ENCODE measurements at regions not wholly inside any gene's neighbourhood (a gene's known extent, or its start where the extent isn't known, plus 50 kb on each side); places are given as distances from the start of the nearest gene placed in this dataset.
"Not testable (repeated sequence)": the region's sequence is repeated elsewhere in the genome, so short reads cannot be mapped to it uniquely, and the experiment has no call there.

GRCh38 chr2:89825034-89825433, 1133.6 kb downstream of the RPIA start:
- no peaks in the 10 kb centered on the region for H3K79me1 ChIP-seq (replicated peaks; ENCODE audit: low read length, poor library complexity, severe bottlenecking)
- H2AK5ac ChIP-seq (ENCODE audit: low read length, severe bottlenecking) = no peak overlapping the region
- H2BK15ac ChIP-seq (ENCODE audit: low read depth, poor library complexity, severe bottlenecking) = no peak overlapping the region
- no peak overlapping the region for H2BK5ac ChIP-seq (ENCODE audit: low read depth, low read length, poor library complexity, severe bottlenecking)
- H3K4me3 ChIP-seq (ENCODE audit: insufficient read depth in 1 of 2, low read depth in 1 of 2, low read length in 2 of 2) = no peak overlapping the region
- no peak overlapping the region for H3K23ac ChIP-seq (ENCODE audit: low read length in 2 of 2)
- DNase-seq = no peak
- H3K14ac ChIP-seq (ENCODE audit: low read length in 2 of 2) = no peak overlapping the region
- H3K27ac ChIP-seq (ENCODE audit: low read length, poor library complexity, severe bottlenecking) = no peak overlapping the region
- no peak overlapping the region for H4K91ac ChIP-seq (ENCODE audit: low read length)
- no peak overlapping the region for H3K9ac ChIP-seq (ENCODE audit: low read length)
- no peak overlapping the region for H4K8ac ChIP-seq (ENCODE audit: low read length)
- H2BK120ac ChIP-seq (ENCODE audit: low read depth, low read length) = no peak overlapping the region
- H3K36me3 ChIP-seq (ENCODE audit: control insufficient read depth in 1 of 2, insufficient read depth in 2 of 2, low read depth in 1 of 2, low read length in 2 of 2) = no peaks in the 10 kb centered on the region
- H3K4ac ChIP-seq (ENCODE audit: low read depth in 1 of 2, low read length in 2 of 2) = no peak overlapping the region
- H2BK12ac ChIP-seq (ENCODE audit: low read length in 2 of 2) = no peak overlapping the region
- no peaks in the 10 kb centered on the region for H3K4me1 ChIP-seq (ENCODE audit: control insufficient read depth, insufficient read depth, low read depth, low read length)
- H3K27me3 ChIP-seq (ENCODE audit: control insufficient read depth in 1 of 2, insufficient read depth in 1 of 2, low read length in 2 of 2) = no peaks in the 10 kb centered on the region
- no peak overlapping the region for H3K4me2 ChIP-seq (ENCODE audit: low read length, poor library complexity, severe bottlenecking)
- WGBS = 68% methylated on average over 8 of the region's 8 CpGs
- no peak overlapping the region for H3K18ac ChIP-seq (ENCODE audit: low read depth in 1 of 2, low read length in 2 of 2)
- peaks cover 55% of the 10 kb centered on the region for H3K9me3 ChIP-seq (ENCODE audit: control insufficient read depth, low read length)
- H2AFZ ChIP-seq (ENCODE audit: low read depth, low read length) = no peak overlapping the region

- H3K4me1 ChIP-seq (ENCODE audit: control insufficient read depth, insufficient read depth, low read depth, low read length); H2BK120ac ChIP-seq (ENCODE audit: low read depth, low read length); H2AFZ ChIP-seq (ENCODE audit: low read depth, low read length); H3K4me2 ChIP-seq (ENCODE audit: low read length, poor library complexity, severe bottlenecking); H3K27ac ChIP-seq (ENCODE audit: low read length, poor library complexity, severe bottlenecking); H3K36me3 ChIP-seq (ENCODE audit: control insufficient read depth in 1 of 2, insufficient read depth in 2 of 2, low read depth in 1 of 2, low read length in 2 of 2); H3K23ac ChIP-seq (ENCODE audit: low read length in 2 of 2); DNase-seq; H4K91ac ChIP-seq (ENCODE audit: low read length); H3K79me1 ChIP-seq (replicated peaks; ENCODE audit: low read length, poor library complexity, severe bottlenecking); H2BK5ac ChIP-seq (ENCODE audit: low read depth, low read length, poor library complexity, severe bottlenecking); H3K18ac ChIP-seq (ENCODE audit: low read depth in 1 of 2, low read length in 2 of 2); H2BK15ac ChIP-seq (ENCODE audit: low read depth, poor library complexity, severe bottlenecking); H3K27me3 ChIP-seq (ENCODE audit: control insufficient read depth in 1 of 2, insufficient read depth in 1 of 2, low read length in 2 of 2); H3K9ac ChIP-seq (ENCODE audit: low read length); H3K14ac ChIP-seq (ENCODE audit: low read length in 2 of 2); H2AK5ac ChIP-seq (ENCODE audit: low read length, severe bottlenecking); H4K8ac ChIP-seq (ENCODE audit: low read length); H3K4ac ChIP-seq (ENCODE audit: low read depth in 1 of 2, low read length in 2 of 2); H2BK12ac ChIP-seq (ENCODE audit: low read length in 2 of 2); H3K4me3 ChIP-seq (ENCODE audit: insufficient read depth in 1 of 2, low read depth in 1 of 2, low read length in 2 of 2): not testable (repeated sequence)
- WGBS = 73% methylated on average over 9 of the region's 9 CpGs
- peaks cover 39% of the 10 kb centered on the region for H3K9me3 ChIP-seq (ENCODE audit: control insufficient read depth, low read length)
Measured at GRCh38 chr2:89826741-89827140, 1135.3 kb downstream of the RPIA start.

DNA sequence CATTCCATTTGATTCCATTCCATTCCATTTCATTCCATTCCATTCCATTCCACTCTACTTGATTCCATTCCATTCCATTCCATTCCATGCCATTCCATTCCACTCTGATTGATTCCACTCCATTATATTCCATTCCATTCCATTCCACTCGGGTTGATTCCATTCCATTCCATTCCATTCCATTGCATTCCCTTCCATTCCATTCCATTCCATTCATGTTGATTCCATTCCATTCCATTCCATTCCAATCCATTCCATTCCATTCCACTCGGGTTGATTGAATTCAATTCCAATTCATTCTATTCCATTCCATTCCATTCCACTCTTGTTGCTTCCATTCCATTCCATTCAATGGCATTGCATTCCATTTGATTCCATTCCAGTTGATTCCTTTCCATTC, 1136.4 kb downstream of the RPIA start:
- H3K23ac ChIP-seq (ENCODE audit: low read length in 2 of 2); H3K9ac ChIP-seq (ENCODE audit: low read length); H4K91ac ChIP-seq (ENCODE audit: low read length); H3K4me1 ChIP-seq (ENCODE audit: control insufficient read depth, insufficient read depth, low read depth, low read length); H2BK120ac ChIP-seq (ENCODE audit: low read depth, low read length); H3K4me2 ChIP-seq (ENCODE audit: low read length, poor library complexity, severe bottlenecking); H2AFZ ChIP-seq (ENCODE audit: low read depth, low read length); H3K4me3 ChIP-seq (ENCODE audit: insufficient read depth in 1 of 2, low read depth in 1 of 2, low read length in 2 of 2); H2BK5ac ChIP-seq (ENCODE audit: low read depth, low read length, poor library complexity, severe bottlenecking); H3K27ac ChIP-seq (ENCODE audit: low read length, poor library complexity, severe bottlenecking); H3K14ac ChIP-seq (ENCODE audit: low read length in 2 of 2); H2BK12ac ChIP-seq (ENCODE audit: low read length in 2 of 2); H3K27me3 ChIP-seq (ENCODE audit: control insufficient read depth in 1 of 2, insufficient read depth in 1 of 2, low read length in 2 of 2); H2AK5ac ChIP-seq (ENCODE audit: low read length, severe bottlenecking); H3K79me1 ChIP-seq (replicated peaks; ENCODE audit: low read length, poor library complexity, severe bottlenecking); H3K36me3 ChIP-seq (ENCODE audit: control insufficient read depth in 1 of 2, insufficient read depth in 2 of 2, low read depth in 1 of 2, low read length in 2 of 2); H4K8ac ChIP-seq (ENCODE audit: low read length); H3K4ac ChIP-seq (ENCODE audit: low read depth in 1 of 2, low read length in 2 of 2); DNase-seq; H2BK15ac ChIP-seq (ENCODE audit: low read depth, poor library complexity, severe bottlenecking); H3K18ac ChIP-seq (ENCODE audit: low read depth in 1 of 2, low read length in 2 of 2): not testable (repeated sequence)
- WGBS = 63% methylated on average over 2 of the region's 2 CpGs
- peaks cover 33% of the 10 kb centered on the region for H3K9me3 ChIP-seq (ENCODE audit: control insufficient read depth, low read length)

- 66% methylated on average over 4 of the region's 4 CpGs for WGBS
- H4K91ac ChIP-seq (ENCODE audit: low read length); H3K4ac ChIP-seq (ENCODE audit: low read depth in 1 of 2, low read length in 2 of 2): not testable (repeated sequence)
Measured at GRCh38 chr2:89828416-89828815, 1136.9 kb downstream of the RPIA start.

More at GRCh38 chr2:89828416-89828815, 1136.9 kb downstream of the RPIA start:
- H3K27ac ChIP-seq (ENCODE audit: low read length, poor library complexity, severe bottlenecking); H3K36me3 ChIP-seq (ENCODE audit: control insufficient read depth in 1 of 2, insufficient read depth in 2 of 2, low read depth in 1 of 2, low read length in 2 of 2); H2BK12ac ChIP-seq (ENCODE audit: low read length in 2 of 2); H2AK5ac ChIP-seq (ENCODE audit: low read length, severe bottlenecking); H3K9ac ChIP-seq (ENCODE audit: low read length); DNase-seq; H2BK5ac ChIP-seq (ENCODE audit: low read depth, low read length, poor library complexity, severe bottlenecking); H2BK120ac ChIP-seq (ENCODE audit: low read depth, low read length); H3K4me2 ChIP-seq (ENCODE audit: low read length, poor library complexity, severe bottlenecking); H3K14ac ChIP-seq (ENCODE audit: low read length in 2 of 2); H3K4me3 ChIP-seq (ENCODE audit: insufficient read depth in 1 of 2, low read depth in 1 of 2, low read length in 2 of 2); H3K18ac ChIP-seq (ENCODE audit: low read depth in 1 of 2, low read length in 2 of 2); H3K23ac ChIP-seq (ENCODE audit: low read length in 2 of 2); H2BK15ac ChIP-seq (ENCODE audit: low read depth, poor library complexity, severe bottlenecking); H4K8ac ChIP-seq (ENCODE audit: low read length); H3K79me1 ChIP-seq (replicated peaks; ENCODE audit: low read length, poor library complexity, severe bottlenecking); H3K27me3 ChIP-seq (ENCODE audit: control insufficient read depth in 1 of 2, insufficient read depth in 1 of 2, low read length in 2 of 2); H2AFZ ChIP-seq (ENCODE audit: low read depth, low read length); H3K4me1 ChIP-seq (ENCODE audit: control insufficient read depth, insufficient read depth, low read depth, low read length): not testable (repeated sequence)
- H3K9me3 ChIP-seq (ENCODE audit: control insufficient read depth, low read length) = peaks cover 27% of the 10 kb centered on the region
